ENCODE measurements at regions not wholly inside any gene's neighbourhood (a gene's known extent, or its start where the extent isn't known, plus 50 kb on each side); places are given as distances from the start of the nearest gene placed in this dataset.

GRCh38 chr3:194536871-194537637 lies 50.3 kb upstream of the ATP13A3 start:
- Histone ChIP-seq H3K27ac (peak overlapping the region; percentile 53 to 71), H3K4me1 (peaks cover 0 to 30% (median 11%) of the 10 kb centered on the region in 4 donors), H3K4me3 (no peak overlapping the region), H3K27me3 (no peaks in the 10 kb centered on the region), H3K9me3 (no peaks in the 10 kb centered on the region), H3K36me3 (no peaks in the 10 kb centered on the region)
- no peak for TF ChIP-seq CTCF (IDR thresholded peaks at IDR 0.05)
- intact Hi-C loops (cut with DNase I; ENCODE audit: low total_unique reads): no loop called here
- peak in 1 of 2 donors; percentile 35 for DNase-seq
